Panc1 (cell line): ENCODE measurements at regions not wholly inside any gene's neighbourhood (a gene's known extent, or its start where the extent isn't known, plus 50 kb on each side); places are given as distances from the start of the nearest gene placed in this dataset.

Experiments
- CTCF ChIP-seq: fragments of 450-650 bp; IDR thresholded peaks from 2 replicates; pipeline ENCODE4 v1.5.1; 2017; ENCODE audit warnings: mild to moderate bottlenecking
- POLR2AphosphoS5 ChIP-seq: IDR thresholded peaks from 2 replicates; pipeline ENCODE4 v1.6.1; 2012; ENCODE audit warnings: mild to moderate bottlenecking, low read depth, low read length, moderate library complexity

- TF ChIP-seq POLR2AphosphoS5 (no peak), CTCF (no peak)
These were observed 119.0 kb upstream of the CELF4 start for GRCh38 chr18:37684590-37684989.
